NT2/D1 (cell line): ENCODE measurements at regions not wholly inside any gene's neighbourhood (a gene's known extent, or its start where the extent isn't known, plus 50 kb on each side); places are given as distances from the start of the nearest gene placed in this dataset.

Experiments used
- DNase-seq: peaks from one replicate; pipeline ENCODE4 v3.0.0-alpha.2; 2011; ENCODE audit warnings: low read depth, low spot score
- H3K27me3 ChIP-seq: 2 replicates; pipeline ENCODE4 v1.6.0; 2011; ENCODE audit warnings: mild to moderate bottlenecking; ENCODE audit not compliant: insufficient read length, insufficient read depth
- H3K36me3 ChIP-seq: 2 replicates; pipeline ENCODE4 v1.6.1; 2011; ENCODE audit warnings: mild to moderate bottlenecking, low read length, mixed read lengths; ENCODE audit not compliant: insufficient read depth, insufficient read length
- H3K4me1 ChIP-seq: 2 replicates; pipeline ENCODE4 v1.5.1; 2011; ENCODE audit not compliant: insufficient read depth, insufficient read length
- H3K4me3 ChIP-seq: 2 replicates; pipeline ENCODE4 v1.5.1; 2011; ENCODE audit warnings: low read depth; ENCODE audit not compliant: insufficient read length
- H3K9ac ChIP-seq: 2 replicates; pipeline ENCODE4 v1.6.0; 2011; ENCODE audit warnings: low read depth; ENCODE audit not compliant: insufficient read length
- H3K9me3 ChIP-seq: 2 replicates; pipeline ENCODE4 v1.5.1; 2011; ENCODE audit warnings: mild to moderate bottlenecking, low read length; ENCODE audit not compliant: insufficient read depth
- SUZ12 ChIP-seq: IDR thresholded peaks from 2 replicates; pipeline ENCODE4 v1.6.1; 2011; ENCODE audit not compliant: insufficient read length, insufficient read depth; ENCODE audit errors: extremely low read depth
- YY1 ChIP-seq: IDR thresholded peaks from 2 replicates; pipeline ENCODE4 v1.6.1; 2011; ENCODE audit not compliant: insufficient read length, insufficient read depth
- ZNF274 ChIP-seq: IDR thresholded peaks from 2 replicates; pipeline ENCODE4 v1.6.1; 2011; ENCODE audit warnings: mild to moderate bottlenecking, low read depth, low read length

- no peak overlapping the region for H3K9ac ChIP-seq
- TF ChIP-seq YY1 (no peak), ZNF274 (no peak), SUZ12 (no peak)
- no peak for DNase-seq
Observed at GRCh38 chr6:150456466-150456865, 87.7 kb downstream of the IYD start.

DNA sequence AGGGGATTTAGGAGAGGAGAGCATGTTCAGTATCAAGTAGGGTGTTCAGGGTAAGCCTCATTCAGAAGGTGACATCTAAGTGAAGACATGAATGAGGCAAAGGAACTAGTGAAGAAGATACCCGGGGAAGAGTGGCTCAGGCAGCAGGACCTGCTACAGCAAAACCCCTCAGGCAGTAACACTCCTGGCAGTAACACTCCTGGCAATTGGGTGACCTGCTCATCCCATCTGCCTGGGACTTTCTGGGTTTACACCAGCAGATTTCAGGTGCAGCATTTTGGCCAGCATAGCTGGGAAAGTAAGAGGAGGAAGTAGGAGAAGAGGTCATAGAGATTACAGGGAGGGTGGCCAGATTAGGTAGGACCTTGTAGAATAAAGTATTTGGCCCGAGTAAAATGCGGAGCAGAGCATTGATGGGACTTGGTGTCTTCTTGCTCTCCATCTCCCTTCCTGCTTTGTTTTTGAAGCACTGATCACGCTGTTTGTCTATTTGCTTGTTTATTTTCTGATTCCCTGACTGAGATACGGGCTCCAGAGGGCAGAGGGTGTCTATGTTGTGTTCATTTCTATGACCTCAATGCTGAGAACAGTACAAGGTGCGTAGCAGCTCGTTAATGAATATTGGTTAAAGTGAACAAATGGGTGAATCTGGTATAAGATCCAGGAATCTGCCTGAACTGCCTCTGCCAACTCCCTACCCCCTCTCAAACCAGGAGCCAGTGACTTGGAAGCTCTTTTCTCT, 88.3 kb downstream of the IYD start:
- no peaks in the 10 kb centered on the region for H3K27me3 ChIP-seq
- no peaks in the 10 kb centered on the region for H3K36me3 ChIP-seq
- peaks cover 7% of the 10 kb centered on the region for H3K4me1 ChIP-seq
- no peak for TF ChIP-seq ZNF274
- no peak overlapping the region for H3K9ac ChIP-seq
- H3K9me3 ChIP-seq, result no peaks in the 10 kb centered on the region
- no peak overlapping the region for H3K4me3 ChIP-seq
- no peak for DNase-seq

More at GRCh38 chr6:150456466-150456865, 87.7 kb downstream of the IYD start:
- H3K36me3 ChIP-seq, result no peaks in the 10 kb centered on the region
- H3K4me1 ChIP-seq, result peaks cover 8% of the 10 kb centered on the region
- H3K27me3 ChIP-seq, result no peaks in the 10 kb centered on the region
- H3K9me3 ChIP-seq, result no peaks in the 10 kb centered on the region
- H3K4me3 ChIP-seq, result no peak overlapping the region

DNA sequence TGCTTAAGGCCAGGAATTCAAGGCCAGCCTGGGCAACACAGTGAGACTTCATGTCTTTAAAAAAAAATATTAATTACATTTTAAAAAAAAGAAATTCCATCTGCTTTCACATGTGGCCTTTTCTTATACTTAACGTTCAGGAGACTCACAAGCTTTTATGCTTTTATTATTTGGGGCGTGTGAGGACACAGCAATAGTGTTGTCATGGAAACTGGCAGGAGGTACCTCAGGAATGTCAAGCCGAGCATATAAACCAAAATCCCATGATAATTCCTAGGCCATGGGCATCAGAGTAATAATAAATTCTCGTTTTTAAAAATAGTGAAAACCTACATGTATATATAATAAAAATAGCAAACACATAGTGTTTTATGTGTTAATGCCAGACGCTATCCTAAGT, 89.8 kb downstream of the IYD start:
- no peak overlapping the region for H3K9ac ChIP-seq
- H3K4me1 ChIP-seq, result peaks cover 2% of the 10 kb centered on the region
- no peaks in the 10 kb centered on the region for H3K9me3 ChIP-seq
- no peak overlapping the region for H3K4me3 ChIP-seq
- H3K27me3 ChIP-seq, result no peaks in the 10 kb centered on the region
- H3K36me3 ChIP-seq, result no peaks in the 10 kb centered on the region
- TF ChIP-seq ZNF274 (no peak), SUZ12 (no peak)
- DNase-seq, result no peak

GRCh38 chr6:150463852-150464251, 95.0 kb downstream of the IYD start:
- no peak for TF ChIP-seq SUZ12
- TF ChIP-seq YY1, result no peak
- TF ChIP-seq ZNF274, result no peak
- Histone ChIP-seq H3K4me1 (no peaks in the 10 kb centered on the region), H3K4me3 (no peak overlapping the region), H3K36me3 (no peaks in the 10 kb centered on the region), H3K27me3 (no peaks in the 10 kb centered on the region), H3K9me3 (no peaks in the 10 kb centered on the region), H3K9ac (no peak overlapping the region)
- DNase-seq, result no peak

GRCh38 chr6:150464966-150465365, 96.2 kb downstream of the IYD start:
- no peak overlapping the region for H3K9ac ChIP-seq
- H3K9me3 ChIP-seq, result no peaks in the 10 kb centered on the region
- H3K4me1 ChIP-seq, result no peaks in the 10 kb centered on the region
- TF ChIP-seq YY1, result no peak
- no peak for TF ChIP-seq ZNF274
- TF ChIP-seq SUZ12, result no peak
- H3K36me3 ChIP-seq, result no peaks in the 10 kb centered on the region
- DNase-seq, result no peak
- H3K27me3 ChIP-seq, result no peaks in the 10 kb centered on the region
- H3K4me3 ChIP-seq, result no peak overlapping the region

GRCh38 chr6:150465610-150466009, 96.8 kb downstream of the IYD start:
- H3K36me3 ChIP-seq, result no peaks in the 10 kb centered on the region
- DNase-seq, result no peak
- no peak overlapping the region for H3K9ac ChIP-seq
- TF ChIP-seq ZNF274 (no peak), YY1 (no peak), SUZ12 (no peak)
- no peaks in the 10 kb centered on the region for H3K9me3 ChIP-seq
- H3K4me3 ChIP-seq, result no peak overlapping the region
- H3K27me3 ChIP-seq, result no peaks in the 10 kb centered on the region
- no peaks in the 10 kb centered on the region for H3K4me1 ChIP-seq

GRCh38 chr6:150466196-150466595, 97.4 kb downstream of the IYD start:
- Histone ChIP-seq H3K36me3 (no peaks in the 10 kb centered on the region), H3K9me3 (no peaks in the 10 kb centered on the region), H3K4me3 (no peak overlapping the region), H3K4me1 (no peaks in the 10 kb centered on the region), H3K9ac (no peak overlapping the region), H3K27me3 (no peaks in the 10 kb centered on the region)
- TF ChIP-seq SUZ12 (no peak), ZNF274 (no peak), YY1 (no peak)
- DNase-seq, result no peak

DNA sequence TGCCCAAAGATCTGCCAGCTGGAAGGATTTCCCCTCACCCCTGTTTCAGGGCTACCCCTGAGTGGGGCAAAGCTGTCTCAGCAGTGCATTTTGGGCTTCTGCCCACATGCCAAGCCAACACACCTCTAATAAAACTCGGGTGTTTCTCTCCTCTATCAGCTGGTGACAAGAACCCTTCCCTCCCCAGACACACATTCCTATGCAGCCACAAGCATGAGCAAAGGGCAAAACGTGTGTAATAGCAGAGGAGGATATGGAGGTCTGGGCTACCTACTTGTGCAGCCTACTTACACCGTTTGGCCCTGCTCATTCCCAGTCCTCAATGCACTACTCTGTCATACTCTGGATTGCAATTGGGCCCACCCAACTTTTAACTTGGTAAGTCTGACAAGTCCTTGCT, 101.3 kb downstream of the IYD start:
- no peak for DNase-seq
- TF ChIP-seq SUZ12 (no peak), ZNF274 (no peak), YY1 (no peak)
- Histone ChIP-seq H3K4me3 (no peak overlapping the region), H3K9me3 (no peaks in the 10 kb centered on the region), H3K4me1 (no peaks in the 10 kb centered on the region), H3K27me3 (no peaks in the 10 kb centered on the region), H3K9ac (no peak overlapping the region), H3K36me3 (no peaks in the 10 kb centered on the region)
